Glutamatergic neuron (in vitro differentiated cells): ENCODE measurements at regions not wholly inside any gene's neighbourhood (a gene's known extent, or its start where the extent isn't known, plus 50 kb on each side); places are given as distances from the start of the nearest gene placed in this dataset.
A peak's percentile ranks its signal among the peaks of the same experiment; 100 is the strongest.

ENCODE experiments used
- DNase-seq: peaks from one replicate; pipeline ENCODE4 v3.0.0; 2022
- H3K27ac Mint-ChIP-seq: one replicate; pipeline ENCODE4 v1.8.0; 2020; ENCODE audit warnings: mild to moderate bottlenecking, mixed read lengths, inconsistent platforms; ENCODE audit not compliant: unreplicated experiment
- H3K27me3 Mint-ChIP-seq: one replicate; pipeline ENCODE4 v1.8.0; 2020; ENCODE audit warnings: mild to moderate bottlenecking, moderate library complexity, mixed read lengths, inconsistent platforms; ENCODE audit not compliant: unreplicated experiment
- H3K36me3 Mint-ChIP-seq: one replicate; pipeline ENCODE4 v1.8.0; 2020; ENCODE audit warnings: mild to moderate bottlenecking, mixed read lengths, inconsistent platforms; ENCODE audit not compliant: unreplicated experiment
- H3K4me1 Mint-ChIP-seq: one replicate; pipeline ENCODE4 v1.8.0; 2020; ENCODE audit warnings: mild to moderate bottlenecking, low read depth, mixed read lengths, inconsistent platforms; ENCODE audit not compliant: unreplicated experiment
- H3K4me3 Mint-ChIP-seq: one replicate; pipeline ENCODE4 v1.8.0; 2020; ENCODE audit warnings: mild to moderate bottlenecking, mixed read lengths, inconsistent platforms; ENCODE audit not compliant: unreplicated experiment
- H3K9me3 Mint-ChIP-seq: one replicate; pipeline ENCODE4 v1.8.0; 2020; ENCODE audit warnings: mild to moderate bottlenecking, moderate library complexity, mixed read lengths, inconsistent platforms; ENCODE audit not compliant: unreplicated experiment
- CTCF ChIP-seq: fragments of 200-600 bp; sonication (generic); IDR thresholded peaks from one replicate; pipeline ENCODE4 v1.5.0; 2021; ENCODE audit not compliant: partially characterized antibody, unreplicated experiment

GRCh38 chr2:10968176-10968575, 56.4 kb downstream of the KCNF1 start:
- DNase-seq, result no peak
- no peaks in the 10 kb centered on the region for H3K9me3 Mint-ChIP-seq
- H3K4me3 Mint-ChIP-seq, result no peak overlapping the region
- H3K27ac Mint-ChIP-seq, result no peak overlapping the region
- H3K27me3 Mint-ChIP-seq, result no peaks in the 10 kb centered on the region
- no peaks in the 10 kb centered on the region for H3K36me3 Mint-ChIP-seq
- peaks cover 25% of the 10 kb centered on the region for H3K4me1 Mint-ChIP-seq
- no peak for TF ChIP-seq CTCF

- no peak for TF ChIP-seq CTCF
- H3K9me3 Mint-ChIP-seq, result no peaks in the 10 kb centered on the region
Measured at GRCh38 chr2:10970666-10971065, 58.9 kb downstream of the KCNF1 start.

GRCh38 chr2:10971161-10971887, 59.6 kb downstream of the KCNF1 start:
- H3K4me1 Mint-ChIP-seq, result peaks cover 25% of the 10 kb centered on the region
- H3K27ac Mint-ChIP-seq, result no peak overlapping the region

More at GRCh38 chr2:10970666-10971065, 58.9 kb downstream of the KCNF1 start:
- no peak overlapping the region for H3K4me3 Mint-ChIP-seq
- no peaks in the 10 kb centered on the region for H3K36me3 Mint-ChIP-seq
- no peak for DNase-seq
- H3K27me3 Mint-ChIP-seq, result peaks cover 3% of the 10 kb centered on the region
- no peak overlapping the region for H3K27ac Mint-ChIP-seq
- H3K4me1 Mint-ChIP-seq, result peaks cover 27% of the 10 kb centered on the region

GRCh38 chr2:10971888-10972260, 60.1 kb downstream of the KCNF1 start:
- DNase-seq, result peak; percentile 40
- Mint-ChIP-seq H3K4me3 (no peak overlapping the region), H3K27me3 (peaks cover 3% of the 10 kb centered on the region), H3K36me3 (no peaks in the 10 kb centered on the region), H3K9me3 (no peaks in the 10 kb centered on the region), H3K27ac (no peak overlapping the region), H3K4me1 (peaks cover 28% of the 10 kb centered on the region)
- no peak for TF ChIP-seq CTCF

More at GRCh38 chr2:10971161-10971887, 59.6 kb downstream of the KCNF1 start:
- peaks cover 3% of the 10 kb centered on the region for H3K27me3 Mint-ChIP-seq
- DNase-seq, result no peak
- no peaks in the 10 kb centered on the region for H3K36me3 Mint-ChIP-seq
- TF ChIP-seq CTCF, result no peak
- H3K4me3 Mint-ChIP-seq, result no peak overlapping the region
- H3K9me3 Mint-ChIP-seq, result no peaks in the 10 kb centered on the region

GRCh38 chr2:10972683-10973433, 61.1 kb downstream of the KCNF1 start:
- no peak for TF ChIP-seq CTCF
- H3K9me3 Mint-ChIP-seq, result no peaks in the 10 kb centered on the region
- H3K36me3 Mint-ChIP-seq, result no peaks in the 10 kb centered on the region
- DNase-seq, result no peak
- peak overlapping the region; percentile 71 for H3K27ac Mint-ChIP-seq
- peaks cover 3% of the 10 kb centered on the region for H3K27me3 Mint-ChIP-seq
- no peak overlapping the region for H3K4me3 Mint-ChIP-seq
- peaks cover 33% of the 10 kb centered on the region for H3K4me1 Mint-ChIP-seq
